Stomach (tissue), 8 donors: ENCODE measurements at regions not wholly inside any gene's neighbourhood (a gene's known extent, or its start where the extent isn't known, plus 50 kb on each side); places are given as distances from the start of the nearest gene placed in this dataset.

Experiments used
- DNase-seq, 2 donors: peaks; one replicate each; pipeline versions ENCODE4 v3.0.0 to v3.0.0-alpha.2; 2013 to 2019
- H3K27ac ChIP-seq, 5 donors: fragments of 200-600 bp in 4 of 5; sonication (generic) in 4 of 5; one replicate each; pipeline ENCODE4 v1.5.1; 2013 to 2019; ENCODE audit warnings: mild to moderate bottlenecking in 1 of 5, moderate library complexity in 1 of 5
- H3K27me3 ChIP-seq, 3 donors: fragments of 200-600 bp; sonication (generic); one replicate each; pipeline ENCODE4 v1.5.1; 2017 to 2019; ENCODE audit warnings: mixed run types in 1 of 3
- H3K36me3 ChIP-seq, 4 donors: fragments of 200-600 bp; sonication (generic); 1 replicate in 3 of 4; 2 replicates in 1 of 4; pipeline ENCODE4 v1.5.1; 2016 to 2019
- H3K4me1 ChIP-seq, 4 donors: fragments of 200-600 bp; sonication (generic); one replicate each; pipeline ENCODE4 v1.5.1; 2016 to 2019
- H3K4me3 ChIP-seq, 4 donors: fragments of 200-600 bp; sonication (generic) in 3 of 4; one replicate each; pipeline ENCODE4 v1.5.1; 2016 to 2019; ENCODE audit warnings: mild to moderate bottlenecking in 1 of 4
- H3K9me3 ChIP-seq, 4 donors: fragments of 200-600 bp; sonication (generic); one replicate each; pipeline ENCODE4 v1.5.1; 2016 to 2019
- CTCF ChIP-seq, 7 experiments: fragments of 450-650 bp in 4 of 7; fragments of 200-600 bp in 3 of 7; sonication (generic) in 3 of 7; IDR thresholded peaks; one replicate each; pipeline ENCODE4 v1.5.1; 2016 to 2019; ENCODE audit warnings: antibody characterized with exemption in 7 of 7, control low read depth in 2 of 7, mild to moderate bottlenecking in 1 of 7
- EP300 ChIP-seq: sonication (generic); formaldehyde crosslinking; IDR thresholded peaks from one replicate; pipeline ENCODE4 v1.6.1; 2017; ENCODE audit warnings: antibody characterized with exemption
- POLR2A ChIP-seq, 4 donors: fragments of 450-650 bp; IDR thresholded peaks; one replicate each; pipeline ENCODE4 v1.6.1; 2016; ENCODE audit warnings: antibody characterized with exemption in 4 of 4, control low read depth in 2 of 4, mild to moderate bottlenecking in 1 of 4, moderate library complexity in 1 of 4
- POLR2AphosphoS5 ChIP-seq, 3 donors: sonication (generic); formaldehyde crosslinking; IDR thresholded peaks; one replicate each; pipeline ENCODE4 v1.6.1; 2016; ENCODE audit warnings: antibody characterized with exemption in 3 of 3
- WGBS, 5 donors: extraction: QIAGEN DNeasy Blood & Tissue Kit in 3 of 5; methylation state at CpG; one replicate each; pipeline versions ENCODE4 v1.1.5 to v1.1.7; 2013 to 2018; 5-methylcytosine and 5-hydroxymethylcytosine counted together
- intact Hi-C: fragments of 100-400 bp; cut with DNase I; formaldehyde crosslinking; loops from one replicate; pipeline ENCODE4 v1.15.1; 2023; ENCODE audit warnings: low total_unique reads
- donor health status: healthy with polysubstance abuse.
- donor health status: Bipolar disorder and iron deficiency.
- donor health status: healthy.

- TF ChIP-seq EP300 (no peak), POLR2A (IDR thresholded peaks at IDR 0.05) (no peak), CTCF (IDR thresholded peaks at IDR 0.05) (no peak), POLR2AphosphoS5 (IDR thresholded peaks at IDR 0.05) (no peak)
- no peak for DNase-seq
- intact Hi-C loops = no loop called here
- peaks cover 0 to 13% (median 8%) of the 10 kb centered on the region in 4 donors for H3K9me3 ChIP-seq
- H3K4me3 ChIP-seq = no peak overlapping the region
- no peak overlapping the region for H3K27ac ChIP-seq
- no peaks in the 10 kb centered on the region for H3K27me3 ChIP-seq
- no peaks in the 10 kb centered on the region for H3K36me3 ChIP-seq
- no peaks in the 10 kb centered on the region for H3K4me1 ChIP-seq
Measured at GRCh38 chr12:46699986-46700385, 125.8 kb downstream of the SLC38A4 start.

- Histone ChIP-seq H3K36me3 (no peaks in the 10 kb centered on the region), H3K4me3 (no peak overlapping the region), H3K9me3 (peaks cover 0 to 13% (median 8%) of the 10 kb centered on the region in 4 donors), H3K27ac (no peak overlapping the region), H3K4me1 (no peaks in the 10 kb centered on the region), H3K27me3 (no peaks in the 10 kb centered on the region)
- no peak for DNase-seq
- TF ChIP-seq POLR2AphosphoS5 (IDR thresholded peaks at IDR 0.05) = no peak
- TF ChIP-seq CTCF (IDR thresholded peaks at IDR 0.05) = no peak
- TF ChIP-seq EP300 = no peak
- TF ChIP-seq POLR2A (IDR thresholded peaks at IDR 0.05) = no peak
- intact Hi-C loops = no loop called here
Measured at GRCh38 chr12:46698003-46698402, 127.8 kb downstream of the SLC38A4 start.

DNA sequence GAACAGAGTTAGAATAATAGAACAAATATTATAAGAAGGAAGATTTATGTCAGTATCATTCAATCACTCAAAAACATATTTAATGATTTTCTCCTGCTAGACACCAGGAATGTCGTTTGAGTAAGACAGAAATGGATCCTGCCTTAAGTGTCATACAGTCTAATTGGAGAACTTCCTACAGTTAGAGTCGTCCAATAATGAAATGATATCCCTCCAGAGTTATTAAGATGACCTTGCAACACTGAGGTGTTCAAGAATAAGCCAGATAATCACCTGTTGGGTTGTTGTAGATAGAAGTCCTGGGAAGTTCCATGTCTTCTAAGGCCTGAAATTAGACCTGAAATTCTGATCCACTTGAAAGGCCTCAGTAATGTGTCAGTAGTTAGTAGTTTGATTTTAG, 132.3 kb downstream of the SLC38A4 start:
- Histone ChIP-seq H3K9me3 (peaks cover 0 to 13% (median 8%) of the 10 kb centered on the region in 4 donors), H3K27me3 (no peaks in the 10 kb centered on the region), H3K27ac (no peak overlapping the region), H3K4me1 (no peaks in the 10 kb centered on the region), H3K4me3 (no peak overlapping the region), H3K36me3 (no peaks in the 10 kb centered on the region)
- 64 to 79% (median 77%) methylated on average over 2 of the region's 2 CpGs for WGBS, 5 donors
- intact Hi-C loops = no loop called here
- no peak for TF ChIP-seq CTCF (IDR thresholded peaks at IDR 0.05)
- no peak for TF ChIP-seq POLR2AphosphoS5 (IDR thresholded peaks at IDR 0.05)
- TF ChIP-seq POLR2A (IDR thresholded peaks at IDR 0.05) = no peak
- TF ChIP-seq EP300 = no peak
- no peak for DNase-seq

- Histone ChIP-seq H3K9me3 (peaks cover 0 to 9% (median 4%) of the 10 kb centered on the region in 4 donors), H3K4me3 (no peak overlapping the region), H3K27ac (no peak overlapping the region), H3K36me3 (no peaks in the 10 kb centered on the region), H3K27me3 (no peaks in the 10 kb centered on the region), H3K4me1 (no peaks in the 10 kb centered on the region)
- TF ChIP-seq POLR2A (IDR thresholded peaks at IDR 0.05) = no peak
- no peak for TF ChIP-seq POLR2AphosphoS5 (IDR thresholded peaks at IDR 0.05)
- TF ChIP-seq EP300 = no peak
- TF ChIP-seq CTCF (IDR thresholded peaks at IDR 0.05) = no peak
- no peak for DNase-seq
- intact Hi-C loops = no loop called here
- 83 to 87% (median 86%) methylated on average over 4 of the region's 4 CpGs for WGBS, 5 donors
Measured at GRCh38 chr12:46693034-46693433, 132.8 kb downstream of the SLC38A4 start.
